H9 (cell line): ENCODE measurements at regions not wholly inside any gene's neighbourhood (a gene's known extent, or its start where the extent isn't known, plus 50 kb on each side); places are given as distances from the start of the nearest gene placed in this dataset.

ENCODE experiments used
- DNase-seq: peaks from one replicate; pipeline ENCODE4 v3.0.0-alpha.2; 2017
- H2AFZ ChIP-seq: one replicate; pipeline ENCODE4 v1.6.1; 2013; ENCODE audit warnings: mild to moderate bottlenecking, low read length, control low read depth, moderate library complexity
- H2AK5ac ChIP-seq: 2 replicates; pipeline ENCODE4 v1.6.1; 2013; ENCODE audit warnings: low read length, control low read depth, mixed read lengths; ENCODE audit not compliant: insufficient read length
- H2BK120ac ChIP-seq: one replicate; pipeline ENCODE4 v1.6.1; 2013; ENCODE audit warnings: low read depth, mild to moderate bottlenecking, low read length, control low read depth, inconsistent platforms; ENCODE audit not compliant: poor library complexity, severe bottlenecking
- H2BK12ac ChIP-seq: 2 replicates; pipeline ENCODE4 v1.6.1; 2013; ENCODE audit warnings: low read length, control low read depth, mixed read lengths, low read depth; ENCODE audit not compliant: insufficient read length
- H2BK15ac ChIP-seq: 2 replicates; pipeline ENCODE4 v1.6.1; 2013; ENCODE audit warnings: low read depth, low read length, control low read depth
- H2BK20ac ChIP-seq: one replicate; pipeline ENCODE4 v1.6.1; 2013; ENCODE audit warnings: low read depth, mild to moderate bottlenecking, low read length, control low read depth, inconsistent platforms; ENCODE audit not compliant: poor library complexity, severe bottlenecking
- H2BK5ac ChIP-seq: 2 replicates; pipeline ENCODE4 v1.6.1; 2013; ENCODE audit warnings: low read length, control low read depth, mixed read lengths; ENCODE audit not compliant: insufficient read length
- H3K14ac ChIP-seq: 2 replicates; pipeline ENCODE4 v1.6.1; 2013; ENCODE audit warnings: low read length, control low read depth; ENCODE audit not compliant: insufficient read depth
- H3K18ac ChIP-seq: 2 replicates; pipeline ENCODE4 v1.6.1; 2013; ENCODE audit warnings: low read depth, mild to moderate bottlenecking, mixed read lengths, low read length, control low read depth; ENCODE audit not compliant: insufficient read length
- H3K23ac ChIP-seq: 2 replicates; pipeline ENCODE4 v1.6.1; 2013; ENCODE audit warnings: low read length, control low read depth, mixed read lengths, low read depth; ENCODE audit not compliant: insufficient read length
- H3K23me2 ChIP-seq: 2 replicates; pipeline ENCODE4 v1.6.1; 2013; ENCODE audit warnings: low read depth, mild to moderate bottlenecking, mixed read lengths, low read length, control low read depth; ENCODE audit not compliant: insufficient read length, poor library complexity, severe bottlenecking
- H3K27ac ChIP-seq: 2 replicates; pipeline ENCODE4 v1.5.1; 2013; ENCODE audit warnings: low read length, control low read depth, mixed read lengths, low read depth; ENCODE audit not compliant: insufficient read length
- H3K27me3 ChIP-seq: 2 replicates; pipeline ENCODE4 v1.6.1; 2013; ENCODE audit warnings: low read length, control low read depth, inconsistent platforms; ENCODE audit not compliant: insufficient read depth
- H3K4ac ChIP-seq: 2 replicates; pipeline ENCODE4 v1.6.1; 2013; ENCODE audit warnings: low read depth, mild to moderate bottlenecking, control low read depth, inconsistent platforms, low read length, moderate library complexity
- H3K4me1 ChIP-seq: 2 replicates; pipeline ENCODE4 v1.6.1; 2013; ENCODE audit warnings: low read length, control low read depth, inconsistent platforms; ENCODE audit not compliant: insufficient read depth
- H3K4me2 ChIP-seq: 2 replicates; pipeline ENCODE4 v1.6.1; 2013; ENCODE audit warnings: low read length, control low read depth, mixed read lengths; ENCODE audit not compliant: insufficient read length, insufficient read depth
- H3K56ac ChIP-seq: 2 replicates; pipeline ENCODE4 v1.6.1; 2013; ENCODE audit warnings: low read depth, mild to moderate bottlenecking, mixed read lengths, low read length, control low read depth; ENCODE audit not compliant: insufficient read length
- H3K79me1 ChIP-seq: 2 replicates; pipeline ENCODE4 v1.6.1; 2013; ENCODE audit warnings: low read depth, mild to moderate bottlenecking, moderate library complexity, low read length, control low read depth, inconsistent platforms; ENCODE audit not compliant: insufficient read depth, poor library complexity, severe bottlenecking
- H3K79me2 ChIP-seq: 2 replicates; pipeline ENCODE4 v1.6.1; 2013; ENCODE audit warnings: low read length, control low read depth, inconsistent platforms; ENCODE audit not compliant: insufficient read depth
- H3K9ac ChIP-seq: 2 replicates; pipeline ENCODE4 v1.6.1; 2013; ENCODE audit warnings: low read length, control low read depth, mixed read lengths; ENCODE audit not compliant: insufficient read length; ENCODE audit errors: extremely low read depth
- H3K9me3 ChIP-seq: one replicate; pipeline ENCODE4 v1.6.1; 2013; ENCODE audit warnings: low read depth, low read length, inconsistent platforms; ENCODE audit not compliant: control insufficient read depth
- H3T11ph ChIP-seq: one replicate; pipeline ENCODE4 v1.6.1; 2013; ENCODE audit warnings: mild to moderate bottlenecking, low read length, control low read depth, inconsistent platforms
- H4K20me1 ChIP-seq: one replicate; pipeline ENCODE4 v1.6.1; 2013; ENCODE audit not compliant: control insufficient read depth, insufficient read length, insufficient read depth
- H4K5ac ChIP-seq: 2 replicates; pipeline ENCODE4 v1.6.1; 2013; ENCODE audit warnings: low read depth, mild to moderate bottlenecking, mixed read lengths, low read length, control low read depth; ENCODE audit not compliant: insufficient read length
- H4K8ac ChIP-seq: replicated peaks from 2 replicates; pipeline ENCODE4 v1.6.1; 2013; ENCODE audit warnings: low read length, control low read depth, mixed read lengths, low read depth; ENCODE audit not compliant: insufficient read length
- H4K91ac ChIP-seq: 2 replicates; pipeline ENCODE4 v1.6.1; 2013; ENCODE audit warnings: low read depth, mild to moderate bottlenecking, moderate library complexity, mixed read lengths, low read length, control low read depth; ENCODE audit not compliant: insufficient read length
- H3K27ac Mint-ChIP-seq, 3 experiments: 2 replicates in 2 of 3; 3 replicates in 1 of 3; pipeline ENCODE4 v1.8.0; 2020 to 2021; ENCODE audit warnings: mixed read lengths in 3 of 3, mild to moderate bottlenecking in 1 of 3, moderate library complexity in 1 of 3
- H3K27me3 Mint-ChIP-seq: 2 replicates; pipeline ENCODE4 v1.8.0; 2021; ENCODE audit warnings: low read depth, mild to moderate bottlenecking, moderate library complexity, mixed read lengths
- H3K36me3 Mint-ChIP-seq, 3 experiments: 2 replicates in 2 of 3; 3 replicates in 1 of 3; pipeline ENCODE4 v1.8.0; 2020 to 2021; ENCODE audit warnings: low read depth in 3 of 3, mixed read lengths in 3 of 3; ENCODE audit not compliant: insufficient read depth in 1 of 3
- H3K4me1 Mint-ChIP-seq, 2 experiments: 2 replicates each; pipeline ENCODE4 v1.8.0; 2020; ENCODE audit warnings: mixed read lengths in 2 of 2
- H3K4me3 Mint-ChIP-seq, 2 experiments: 2 replicates in 1 of 2; 3 replicates in 1 of 2; pipeline ENCODE4 v1.8.0; 2020 to 2021; ENCODE audit warnings: mild to moderate bottlenecking in 2 of 2, mixed read lengths in 2 of 2, moderate library complexity in 1 of 2
- H3K9me3 Mint-ChIP-seq, 2 experiments: 2 replicates in 1 of 2; 3 replicates in 1 of 2; pipeline ENCODE4 v1.8.0; 2020; ENCODE audit warnings: mild to moderate bottlenecking in 2 of 2, mixed read lengths in 2 of 2, moderate library complexity in 1 of 2
- CTCF ChIP-seq: fragments of 200-600 bp; sonication (generic); conservative IDR thresholded peaks from 3 replicates; pipeline ENCODE4 v1.8.0; 2021; ENCODE audit warnings: antibody characterized with exemption, mild to moderate bottlenecking
- WGBS: extraction: QIAGEN DNeasy Blood & Tissue Kit; methylation state at CpG from one replicate; pipeline ENCODE4 v1.1.7; 2013; ENCODE audit warnings: missing lambda C conversion rate, low lambda C conversion rate, mixed read lengths; ENCODE audit not compliant: insufficient read length; ENCODE audit errors: extremely low coverage; 5-methylcytosine and 5-hydroxymethylcytosine counted together

DNA sequence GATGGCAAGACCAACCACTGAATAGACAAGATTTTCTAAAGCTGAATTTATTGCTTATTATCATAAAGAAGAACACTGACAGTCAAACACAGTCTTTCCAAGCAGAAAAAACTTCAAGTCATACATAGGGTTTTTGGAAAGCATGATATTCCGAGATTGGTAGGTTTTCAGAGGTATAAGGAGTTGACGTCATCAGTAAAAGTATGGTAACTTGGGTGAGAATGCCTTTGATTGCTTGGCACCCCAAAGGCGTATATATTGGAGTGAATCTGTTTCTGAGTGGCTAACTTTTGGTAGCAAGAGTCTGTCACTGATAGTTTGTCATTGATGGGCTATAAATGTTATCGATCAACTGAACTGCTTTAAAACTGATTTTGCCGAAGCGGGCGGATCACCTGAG lies 227.9 kb upstream of the CNTN4 start:
- WGBS: no CpG with 5 or more reads among the region's 7 CpGs

More for the DNA sequence above, 227.9 kb upstream of the CNTN4 start:
- Histone ChIP-seq H2BK5ac (no peak overlapping the region), H2BK20ac (no peak overlapping the region), H2AK5ac (no peak overlapping the region), H3K27me3 (no peaks in the 10 kb centered on the region), H3T11ph (no peak overlapping the region), H2AFZ (no peak overlapping the region), H2BK15ac (no peak overlapping the region), H3K4me2 (no peak overlapping the region), H3K4me1 (no peaks in the 10 kb centered on the region), H3K23ac (no peak overlapping the region), H3K79me2 (no peaks in the 10 kb centered on the region), H3K27ac (no peak overlapping the region), H4K20me1 (no peaks in the 10 kb centered on the region), H4K8ac (no peak overlapping the region), H3K4ac (no peak overlapping the region), H3K9me3 (no peaks in the 10 kb centered on the region), H4K5ac (no peak overlapping the region), H2BK12ac (no peak overlapping the region), H3K56ac (no peak overlapping the region), H3K79me1 (no peaks in the 10 kb centered on the region), H3K9ac (no peak overlapping the region), H4K91ac (no peak overlapping the region), H3K14ac (no peak overlapping the region), H3K23me2 (no peaks in the 10 kb centered on the region), H2BK120ac (no peak overlapping the region), H3K18ac (no peak overlapping the region)
- Mint-ChIP-seq H3K36me3 (no peaks in the 10 kb centered on the region), H3K4me1 (no peaks in the 10 kb centered on the region), H3K27me3 (no peaks in the 10 kb centered on the region), H3K4me3 (no peak overlapping the region), H3K9me3 (no peaks in the 10 kb centered on the region), H3K27ac (no peak overlapping the region)
- TF ChIP-seq CTCF: no peak
- no peak for DNase-seq
